SH-SY5Y (cell line): ENCODE measurements at regions not wholly inside any gene's neighbourhood (a gene's known extent, or its start where the extent isn't known, plus 50 kb on each side); places are given as distances from the start of the nearest gene placed in this dataset.

Experiments used
- GATA2 ChIP-seq: IDR thresholded peaks from 2 replicates; pipeline ENCODE4 v1.6.1; 2011; ENCODE audit warnings: mild to moderate bottlenecking, low read depth, low read length
- GATA3 ChIP-seq: IDR thresholded peaks from 2 replicates; pipeline ENCODE4 v1.6.1; 2011; ENCODE audit warnings: low read depth, mild to moderate bottlenecking, low read length, moderate library complexity

GRCh38 chr15:95888762-95889161, 441.7 kb upstream of the NR2F2 start:
- TF ChIP-seq GATA2: no peak
- TF ChIP-seq GATA3: no peak
